GM19463 (cell line): ENCODE measurements at regions not wholly inside any gene's neighbourhood (a gene's known extent, or its start where the extent isn't known, plus 50 kb on each side); places are given as distances from the start of the nearest gene placed in this dataset.
"Not testable (repeated sequence)": the region's sequence is repeated elsewhere in the genome, so short reads cannot be mapped to it uniquely, and the experiment has no call there.

ENCODE experiments used
- ATAC-seq: cut with Tn5 transposase; IDR thresholded peaks from one replicate; pipeline ENCODE4 v1.9.1; 2021; ENCODE audit warnings: mild to moderate bottlenecking, moderate library complexity; ENCODE audit not compliant: unreplicated experiment

DNA sequence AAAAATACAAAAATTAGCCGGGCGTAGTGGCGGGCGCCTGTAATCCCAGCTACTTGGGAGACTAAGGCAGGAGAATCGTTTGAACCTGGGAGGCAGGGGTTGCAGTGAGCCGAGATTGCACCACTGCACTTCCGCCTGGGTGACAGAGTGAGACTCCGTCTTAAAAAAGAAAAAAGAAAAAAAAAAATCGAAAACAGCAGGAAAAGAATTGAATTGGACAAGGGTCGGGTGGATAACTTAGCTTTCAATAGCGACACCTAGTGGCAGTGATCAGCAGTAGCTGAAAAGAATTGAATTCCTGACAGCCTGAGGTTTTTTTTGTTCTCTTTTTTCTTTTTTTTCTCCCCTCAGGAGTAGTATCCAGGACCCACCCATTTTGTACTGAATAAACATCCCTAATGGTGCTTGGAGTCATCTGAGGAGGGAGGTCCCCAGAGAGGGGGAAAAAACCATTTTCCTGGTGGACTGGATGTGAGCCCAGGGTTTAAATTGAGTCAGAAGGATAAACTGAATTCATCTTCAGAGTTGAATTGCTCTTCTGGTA, 55.1 kb downstream of the CYCS start:
- no peak for ATAC-seq

DNA sequence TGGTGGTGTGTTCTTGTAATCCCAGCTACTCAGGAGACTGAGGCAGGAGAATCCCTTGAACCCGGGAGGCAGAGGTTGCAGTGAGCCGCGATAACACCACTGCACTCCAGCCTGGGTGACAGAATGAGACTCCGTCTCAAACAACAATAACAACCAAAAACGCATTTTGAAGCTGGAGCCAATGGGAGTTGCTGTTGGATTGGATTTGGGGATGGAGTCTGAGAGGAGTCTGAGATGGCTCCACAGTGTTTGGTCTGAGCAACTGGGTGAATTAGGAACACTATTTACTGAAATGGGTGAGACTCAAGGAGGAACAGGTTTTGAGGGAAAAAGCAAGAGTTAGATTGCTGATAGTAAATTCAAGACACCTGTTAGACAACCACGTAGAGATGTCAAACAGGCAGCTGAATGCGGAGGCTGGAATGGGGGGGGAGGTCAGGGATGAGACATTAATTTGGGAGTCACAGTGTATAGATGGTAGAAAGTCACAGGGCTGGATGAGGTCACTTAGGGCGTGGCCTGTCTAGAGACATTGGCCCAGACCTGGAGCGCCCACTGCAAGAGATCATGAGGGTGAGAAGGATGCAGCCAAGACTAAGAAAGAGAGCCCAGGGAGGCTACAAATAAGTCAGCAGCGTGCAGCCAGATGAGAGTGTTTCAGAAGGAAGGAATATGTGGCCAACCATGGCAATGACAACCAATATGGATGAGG, 56.4 kb downstream of the CYCS start:
- ATAC-seq, result no peak

DNA sequence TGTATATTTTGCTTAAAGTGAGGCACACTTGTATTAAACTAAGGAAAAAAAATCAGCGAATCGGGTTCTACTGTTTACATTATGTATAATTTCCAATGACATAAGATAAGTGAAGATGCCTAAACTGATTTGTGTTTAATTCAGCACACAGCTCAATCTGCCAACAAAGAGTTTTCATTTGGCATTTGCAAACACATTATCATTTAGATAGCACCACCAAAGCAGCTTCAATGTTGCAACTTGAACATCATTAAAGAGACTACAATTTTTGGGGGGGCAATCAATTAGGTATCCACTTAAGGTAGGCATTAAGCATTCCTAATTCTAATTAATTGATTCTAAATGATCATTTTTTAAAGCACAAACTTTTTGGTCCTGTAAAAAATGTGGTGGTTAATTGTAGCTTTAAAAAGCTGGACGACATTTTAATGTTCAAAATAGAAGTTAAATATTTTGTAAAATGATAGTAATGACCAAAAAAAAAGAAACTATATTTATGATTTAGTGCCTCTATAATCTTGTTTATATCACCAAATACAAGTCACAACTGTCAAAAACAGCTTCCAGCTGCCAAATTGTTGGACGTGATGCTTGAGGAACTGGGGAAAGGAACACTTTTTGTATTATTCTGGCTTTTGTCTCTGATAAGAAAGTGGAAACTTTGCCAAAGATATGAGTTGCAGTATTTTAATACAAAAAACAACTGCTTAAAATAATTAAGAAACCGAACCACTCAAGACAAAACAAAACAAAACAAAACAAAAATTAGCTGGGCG, 57.1 kb downstream of the CYCS start:
- ATAC-seq, result no peak

GRCh38 chr7:25066253-25066652, 58.8 kb downstream of the CYCS start:
- ATAC-seq, result no peak

- no peak for ATAC-seq
These were observed 62.7 kb downstream of the CYCS start for GRCh38 chr7:25062380-25062779.

DNA sequence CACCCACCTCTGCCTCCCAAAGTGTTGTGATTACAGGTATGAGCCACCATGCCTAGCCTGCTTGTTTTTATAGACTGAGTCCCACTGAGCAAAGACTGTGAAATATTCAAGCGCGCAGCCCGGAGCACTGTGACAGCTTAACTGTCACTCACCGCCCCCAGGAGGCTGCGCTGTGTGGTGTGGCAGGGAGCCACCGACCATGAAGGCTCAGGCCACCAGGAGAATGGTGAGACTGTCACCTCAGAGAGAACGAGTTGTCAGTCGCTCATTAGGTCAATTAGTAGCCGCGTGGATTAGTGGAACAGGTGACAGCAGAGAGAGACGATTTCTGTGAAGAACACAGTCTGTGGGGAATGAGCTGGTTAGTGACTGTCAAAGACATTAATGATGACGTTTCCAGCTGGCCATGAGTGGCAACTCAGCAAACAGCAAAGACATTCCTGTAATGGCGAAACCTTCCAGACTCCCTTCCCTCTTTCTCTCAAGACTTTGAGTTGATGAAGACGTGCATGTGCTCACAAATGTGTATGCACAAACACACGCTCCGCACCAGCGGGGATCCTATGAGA, 64.5 kb downstream of the CYCS start:
- ATAC-seq, result no peak

DNA sequence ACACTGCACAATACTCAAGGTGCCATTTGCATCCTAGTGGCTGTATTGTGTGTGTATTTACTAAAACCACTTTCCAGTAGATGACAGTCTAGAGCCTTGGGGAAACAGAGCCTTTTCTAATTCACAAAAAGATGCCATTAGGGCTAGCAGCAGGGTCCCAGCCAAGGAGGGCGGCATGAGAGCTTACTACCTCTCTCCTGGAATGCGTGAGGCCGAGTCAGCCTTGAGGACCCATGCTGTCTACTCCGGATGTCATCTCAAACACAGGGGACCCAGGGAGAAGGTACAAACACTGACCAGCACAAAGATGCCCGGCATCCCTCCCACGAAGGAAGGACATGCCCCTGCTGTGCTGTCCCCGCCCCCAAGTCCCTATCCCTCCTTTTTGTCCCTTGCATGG, 65.5 kb downstream of the CYCS start:
- ATAC-seq, result no peak

DNA sequence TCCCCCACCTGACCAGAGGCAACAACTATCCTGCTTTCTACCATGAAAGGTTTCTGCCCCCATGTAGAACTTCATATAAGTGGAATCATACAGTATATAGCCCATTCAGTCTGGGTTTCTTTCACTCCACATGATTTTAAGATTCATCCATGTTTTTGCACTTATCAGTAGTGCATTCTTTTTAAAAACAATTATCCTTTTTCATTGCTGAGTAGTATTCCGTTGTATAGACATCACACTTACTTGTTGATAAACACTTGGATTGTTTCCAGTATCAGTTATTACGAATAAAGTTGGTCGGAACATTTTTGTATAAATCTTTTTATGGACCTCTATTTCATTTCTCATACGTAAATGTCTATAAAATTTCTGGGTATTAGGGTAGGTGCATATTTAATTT, 68.7 kb downstream of the CYCS start:
- no peak for ATAC-seq

GRCh38 chr7:25055520-25056220, 69.4 kb downstream of the CYCS start:
- no peak for ATAC-seq

DNA sequence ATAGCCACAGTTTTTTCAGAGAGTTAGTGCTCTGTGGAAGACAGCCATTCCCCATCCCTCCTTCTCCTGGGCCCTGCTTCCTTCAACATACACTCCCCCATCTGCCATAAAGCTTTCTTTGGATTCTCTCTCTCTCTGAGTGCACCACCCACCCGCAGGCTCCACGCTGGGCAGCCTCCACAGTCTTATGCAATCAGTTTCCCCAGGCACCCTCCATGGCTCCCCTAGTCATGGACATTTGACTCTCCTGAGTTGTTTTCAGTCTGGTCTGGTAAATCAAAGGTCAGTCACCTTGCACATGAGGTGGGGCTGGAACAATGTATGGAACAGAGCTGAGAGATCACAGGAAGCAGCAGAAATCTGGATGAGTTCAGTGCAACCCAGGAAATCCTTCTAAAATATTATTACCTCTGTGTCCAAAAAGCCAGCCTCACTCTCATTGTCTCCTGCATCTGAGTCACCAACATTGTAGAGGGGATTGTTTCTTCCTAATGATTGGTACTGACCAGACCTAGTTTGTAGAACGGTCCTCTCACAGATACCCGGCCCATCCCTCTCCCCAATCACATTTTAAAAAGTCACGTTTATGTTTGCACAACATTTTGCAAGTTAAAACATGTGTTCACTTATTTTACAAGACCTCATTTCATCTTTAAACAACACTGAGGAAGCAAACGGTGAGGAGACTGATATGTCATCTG, 70.1 kb downstream of the CYCS start:
- no peak for ATAC-seq

- no peak for ATAC-seq
These were observed 70.2 kb upstream of the OSBPL3 start for GRCh38 chr7:25050223-25050622.

- no peak for ATAC-seq
These were observed 68.5 kb upstream of the OSBPL3 start for GRCh38 chr7:25048444-25048834.

- not testable (repeated sequence) for ATAC-seq
These were observed 67.8 kb upstream of the OSBPL3 start for GRCh38 chr7:25047571-25048443.

GRCh38 chr7:25037325-25037724, 57.3 kb upstream of the OSBPL3 start:
- ATAC-seq, result no peak

GRCh38 chr7:25035274-25035673, 55.3 kb upstream of the OSBPL3 start:
- ATAC-seq, result no peak

DNA sequence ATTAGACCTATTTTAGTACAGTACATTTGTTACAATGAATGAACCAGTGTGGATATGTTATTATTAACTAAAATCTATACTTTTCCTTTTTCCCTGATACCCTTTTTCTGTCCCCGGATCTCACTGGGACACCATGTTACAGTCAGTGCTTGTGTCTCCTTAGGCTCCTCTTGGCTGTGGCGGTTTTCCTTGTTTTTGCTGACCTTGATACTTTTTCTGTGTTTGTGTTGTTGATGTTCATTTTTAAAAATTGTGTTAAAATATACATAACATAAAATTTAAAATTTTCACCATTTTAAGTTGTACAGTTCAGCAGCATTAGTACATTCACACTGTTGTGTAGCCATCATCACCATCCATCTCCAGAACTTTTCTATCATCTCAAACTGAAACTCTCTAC, 54.2 kb upstream of the OSBPL3 start:
- ATAC-seq, result no peak

GRCh38 chr7:25032774-25033743, 53.1 kb upstream of the OSBPL3 start:
- ATAC-seq, result no peak

- ATAC-seq, result peak; percentile 40
These were observed 51.5 kb upstream of the OSBPL3 start for GRCh38 chr7:25031432-25031831.

GRCh38 chr7:25031007-25031406, 51.0 kb upstream of the OSBPL3 start:
- ATAC-seq, result peak; percentile 93
